ENCODE measurements at regions not wholly inside any gene's neighbourhood (a gene's known extent, or its start where the extent isn't known, plus 50 kb on each side); places are given as distances from the start of the nearest gene placed in this dataset.

GRCh38 chr2:149800624-149801542 is 213.3 kb upstream of the MMADHC start:
- H3K36me3 Mint-ChIP-seq (ENCODE audit: insufficient read depth in 2 of 2), result no peaks in the 10 kb centered on the region
- no peak for DNase-seq
- H3K4me3 Mint-ChIP-seq, result no peak overlapping the region
- no peaks in the 10 kb centered on the region for H3K27me3 Mint-ChIP-seq (ENCODE audit: low read depth)
- H3K27ac Mint-ChIP-seq, result no peak overlapping the region
- no peak for ATAC-seq (replicated peaks in 1 of 2)
- H3K4me1 Mint-ChIP-seq (ENCODE audit: low read depth), result no peaks in the 10 kb centered on the region
- H3K9me3 Mint-ChIP-seq, result peaks cover 0 to 2% of the 10 kb centered on the region in 2 donors

- Mint-ChIP-seq H3K4me1 (ENCODE audit: low read depth) (no peaks in the 10 kb centered on the region), H3K36me3 (ENCODE audit: insufficient read depth in 2 of 2) (no peaks in the 10 kb centered on the region), H3K4me3 (no peak overlapping the region), H3K27ac (no peak overlapping the region), H3K9me3 (peaks cover 0 to 4% of the 10 kb centered on the region in 2 donors), H3K27me3 (ENCODE audit: low read depth) (no peaks in the 10 kb centered on the region)
- ATAC-seq (replicated peaks in 1 of 2), result no peak
- no peak for DNase-seq
Measured at GRCh38 chr2:149799013-149799705, 211.6 kb upstream of the MMADHC start.

GRCh38 chr2:149797030-149797429 is 209.5 kb upstream of the MMADHC start:
- H3K4me3 Mint-ChIP-seq, result no peak overlapping the region
- no peak overlapping the region for H3K27ac Mint-ChIP-seq
- H3K36me3 Mint-ChIP-seq (ENCODE audit: insufficient read depth in 2 of 2), result no peaks in the 10 kb centered on the region
- H3K9me3 Mint-ChIP-seq, result peaks cover 3 to 9% of the 10 kb centered on the region in 2 donors
- no peaks in the 10 kb centered on the region for H3K4me1 Mint-ChIP-seq (ENCODE audit: low read depth)
- ATAC-seq (replicated peaks in 1 of 2) (no peak), DNase-seq (no peak)
- H3K27me3 Mint-ChIP-seq (ENCODE audit: low read depth), result no peaks in the 10 kb centered on the region

GRCh38 chr2:149789549-149789948 is 202.0 kb upstream of the MMADHC start:
- H3K27ac Mint-ChIP-seq, result no peak overlapping the region
- no peaks in the 10 kb centered on the region for H3K27me3 Mint-ChIP-seq (ENCODE audit: low read depth)
- H3K4me1 Mint-ChIP-seq (ENCODE audit: low read depth), result no peaks in the 10 kb centered on the region
- H3K36me3 Mint-ChIP-seq (ENCODE audit: insufficient read depth in 2 of 2), result no peaks in the 10 kb centered on the region
- DNase-seq (no peak), ATAC-seq (replicated peaks in 1 of 2) (no peak)
- no peak overlapping the region for H3K4me3 Mint-ChIP-seq
- peaks cover 10 to 11% of the 10 kb centered on the region in 2 donors for H3K9me3 Mint-ChIP-seq

- no peaks in the 10 kb centered on the region for H3K36me3 Mint-ChIP-seq (ENCODE audit: insufficient read depth in 2 of 2)
- H3K27ac Mint-ChIP-seq, result no peak overlapping the region
- DNase-seq (no peak), ATAC-seq (replicated peaks in 1 of 2) (no peak)
- no peaks in the 10 kb centered on the region for H3K4me1 Mint-ChIP-seq (ENCODE audit: low read depth)
- H3K27me3 Mint-ChIP-seq (ENCODE audit: low read depth), result no peaks in the 10 kb centered on the region
- no peak overlapping the region for H3K4me3 Mint-ChIP-seq
- H3K9me3 Mint-ChIP-seq, result peaks cover 6 to 11% of the 10 kb centered on the region in 2 donors
Measured at GRCh38 chr2:149787206-149787605, 199.6 kb upstream of the MMADHC start.

GRCh38 chr2:149783284-149783683 is 195.7 kb upstream of the MMADHC start:
- H3K9me3 Mint-ChIP-seq, result peaks cover 10 to 11% of the 10 kb centered on the region in 2 donors

GRCh38 chr2:149782572-149782971 is 195.0 kb upstream of the MMADHC start:
- Mint-ChIP-seq H3K27me3 (ENCODE audit: low read depth) (no peaks in the 10 kb centered on the region), H3K27ac (no peak overlapping the region), H3K4me1 (ENCODE audit: low read depth) (no peaks in the 10 kb centered on the region), H3K4me3 (no peak overlapping the region), H3K9me3 (peaks cover 4 to 6% of the 10 kb centered on the region in 2 donors), H3K36me3 (ENCODE audit: insufficient read depth in 2 of 2) (no peaks in the 10 kb centered on the region)
- no peak for ATAC-seq (replicated peaks in 1 of 2)
- no peak for DNase-seq

More at GRCh38 chr2:149783284-149783683, 195.7 kb upstream of the MMADHC start:
- no peaks in the 10 kb centered on the region for H3K4me1 Mint-ChIP-seq (ENCODE audit: low read depth)
- no peak overlapping the region for H3K4me3 Mint-ChIP-seq
- no peak for ATAC-seq (replicated peaks in 1 of 2)
- no peak overlapping the region for H3K27ac Mint-ChIP-seq
- no peaks in the 10 kb centered on the region for H3K36me3 Mint-ChIP-seq (ENCODE audit: insufficient read depth in 2 of 2)
- DNase-seq, result no peak
- H3K27me3 Mint-ChIP-seq (ENCODE audit: low read depth), result no peaks in the 10 kb centered on the region

GRCh38 chr2:149781263-149781808 is 193.8 kb upstream of the MMADHC start:
- Mint-ChIP-seq H3K36me3 (ENCODE audit: insufficient read depth in 2 of 2) (no peaks in the 10 kb centered on the region), H3K4me1 (ENCODE audit: low read depth) (no peaks in the 10 kb centered on the region), H3K27me3 (ENCODE audit: low read depth) (no peaks in the 10 kb centered on the region), H3K4me3 (no peak overlapping the region), H3K27ac (no peak overlapping the region), H3K9me3 (peaks cover 4 to 6% of the 10 kb centered on the region in 2 donors)
- no peak for ATAC-seq (replicated peaks in 1 of 2)
- no peak for DNase-seq

- Mint-ChIP-seq H3K27ac (no peak overlapping the region), H3K9me3 (no peaks in the 10 kb centered on the region), H3K27me3 (ENCODE audit: low read depth) (no peaks in the 10 kb centered on the region), H3K4me3 (no peak overlapping the region), H3K36me3 (ENCODE audit: insufficient read depth in 2 of 2) (no peaks in the 10 kb centered on the region), H3K4me1 (ENCODE audit: low read depth) (no peaks in the 10 kb centered on the region)
- DNase-seq (no peak), ATAC-seq (replicated peaks in 1 of 2) (no peak)
Measured at GRCh38 chr2:149773006-149773405, 185.4 kb upstream of the MMADHC start.

- H3K9me3 Mint-ChIP-seq, result no peaks in the 10 kb centered on the region
- no peaks in the 10 kb centered on the region for H3K36me3 Mint-ChIP-seq (ENCODE audit: insufficient read depth in 2 of 2)
- ATAC-seq (replicated peaks in 1 of 2) (no peak), DNase-seq (no peak)
- no peak overlapping the region for H3K27ac Mint-ChIP-seq
- H3K4me1 Mint-ChIP-seq (ENCODE audit: low read depth), result no peaks in the 10 kb centered on the region
- H3K27me3 Mint-ChIP-seq (ENCODE audit: low read depth), result no peaks in the 10 kb centered on the region
- H3K4me3 Mint-ChIP-seq, result no peak overlapping the region
Measured at GRCh38 chr2:149768320-149768799, 180.8 kb upstream of the MMADHC start.

GRCh38 chr2:149767516-149767974 is 180.0 kb upstream of the MMADHC start:
- ATAC-seq (replicated peaks in 1 of 2), result no peak
- no peak overlapping the region for H3K27ac Mint-ChIP-seq
- DNase-seq, result no peak
- no peaks in the 10 kb centered on the region for H3K36me3 Mint-ChIP-seq (ENCODE audit: insufficient read depth in 2 of 2)
- no peaks in the 10 kb centered on the region for H3K9me3 Mint-ChIP-seq
- H3K4me3 Mint-ChIP-seq, result no peak overlapping the region
- no peaks in the 10 kb centered on the region for H3K27me3 Mint-ChIP-seq (ENCODE audit: low read depth)
- H3K4me1 Mint-ChIP-seq (ENCODE audit: low read depth), result no peaks in the 10 kb centered on the region

- Mint-ChIP-seq H3K27me3 (ENCODE audit: low read depth) (no peaks in the 10 kb centered on the region), H3K27ac (no peak overlapping the region), H3K4me3 (no peak overlapping the region), H3K4me1 (ENCODE audit: low read depth) (no peaks in the 10 kb centered on the region), H3K36me3 (ENCODE audit: insufficient read depth in 2 of 2) (peaks cover 0 to 1% of the 10 kb centered on the region in 2 donors), H3K9me3 (peaks cover 0 to 2% of the 10 kb centered on the region in 2 donors)
- no peak for DNase-seq
- no peak for ATAC-seq (replicated peaks in 1 of 2)
Measured at GRCh38 chr2:149766339-149766738, 178.8 kb upstream of the MMADHC start.

GRCh38 chr2:149765636-149766035 is 178.1 kb upstream of the MMADHC start:
- Mint-ChIP-seq H3K27me3 (ENCODE audit: low read depth) (no peaks in the 10 kb centered on the region), H3K9me3 (peaks cover 0 to 3% of the 10 kb centered on the region in 2 donors), H3K4me1 (ENCODE audit: low read depth) (no peaks in the 10 kb centered on the region), H3K36me3 (ENCODE audit: insufficient read depth in 2 of 2) (peaks cover 0 to 1% of the 10 kb centered on the region in 2 donors), H3K27ac (no peak overlapping the region), H3K4me3 (no peak overlapping the region)
- ATAC-seq (replicated peaks in 1 of 2) (no peak), DNase-seq (no peak)

All from activated T-cell treated with anti-CD3 and anti-CD28 coated beads, Interleukin-2, amount 50 U/mL, for 72 hours (primary cell).